Fibroblast of the aortic adventitia (primary cell): ENCODE measurements at regions not wholly inside any gene's neighbourhood (a gene's known extent, or its start where the extent isn't known, plus 50 kb on each side); places are given as distances from the start of the nearest gene placed in this dataset.
"Not testable (repeated sequence)": the region's sequence is repeated elsewhere in the genome, so short reads cannot be mapped to it uniquely, and the experiment has no call there.

Source experiments
- DNase-seq: peaks from one replicate; pipeline ENCODE4 v3.0.0-alpha.2; 2010; ENCODE audit warnings: low read depth
- H3K4me3 ChIP-seq: 2 replicates; pipeline ENCODE4 v1.5.1; 2011; ENCODE audit warnings: low read depth, mild to moderate bottlenecking, control low read depth, low read length, moderate library complexity
- TF ChIP-seq, protein P1 (sequence below): IDR thresholded peaks from 2 replicates; pipeline ENCODE4 v1.5.1; 2011; ENCODE audit warnings: mild to moderate bottlenecking, low read length, control low read depth, inconsistent platforms; ENCODE audit not compliant: insufficient read depth

GRCh38 chr12:115375186-115375991, 691.4 kb upstream of the TBX3 start:
- H3K4me3 ChIP-seq: no peak overlapping the region
- peak; percentile 74 for DNase-seq
- TF ChIP-seq, protein P1, sequence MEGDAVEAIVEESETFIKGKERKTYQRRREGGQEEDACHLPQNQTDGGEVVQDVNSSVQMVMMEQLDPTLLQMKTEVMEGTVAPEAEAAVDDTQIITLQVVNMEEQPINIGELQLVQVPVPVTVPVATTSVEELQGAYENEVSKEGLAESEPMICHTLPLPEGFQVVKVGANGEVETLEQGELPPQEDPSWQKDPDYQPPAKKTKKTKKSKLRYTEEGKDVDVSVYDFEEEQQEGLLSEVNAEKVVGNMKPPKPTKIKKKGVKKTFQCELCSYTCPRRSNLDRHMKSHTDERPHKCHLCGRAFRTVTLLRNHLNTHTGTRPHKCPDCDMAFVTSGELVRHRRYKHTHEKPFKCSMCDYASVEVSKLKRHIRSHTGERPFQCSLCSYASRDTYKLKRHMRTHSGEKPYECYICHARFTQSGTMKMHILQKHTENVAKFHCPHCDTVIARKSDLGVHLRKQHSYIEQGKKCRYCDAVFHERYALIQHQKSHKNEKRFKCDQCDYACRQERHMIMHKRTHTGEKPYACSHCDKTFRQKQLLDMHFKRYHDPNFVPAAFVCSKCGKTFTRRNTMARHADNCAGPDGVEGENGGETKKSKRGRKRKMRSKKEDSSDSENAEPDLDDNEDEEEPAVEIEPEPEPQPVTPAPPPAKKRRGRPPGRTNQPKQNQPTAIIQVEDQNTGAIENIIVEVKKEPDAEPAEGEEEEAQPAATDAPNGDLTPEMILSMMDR: no peak

DNA sequence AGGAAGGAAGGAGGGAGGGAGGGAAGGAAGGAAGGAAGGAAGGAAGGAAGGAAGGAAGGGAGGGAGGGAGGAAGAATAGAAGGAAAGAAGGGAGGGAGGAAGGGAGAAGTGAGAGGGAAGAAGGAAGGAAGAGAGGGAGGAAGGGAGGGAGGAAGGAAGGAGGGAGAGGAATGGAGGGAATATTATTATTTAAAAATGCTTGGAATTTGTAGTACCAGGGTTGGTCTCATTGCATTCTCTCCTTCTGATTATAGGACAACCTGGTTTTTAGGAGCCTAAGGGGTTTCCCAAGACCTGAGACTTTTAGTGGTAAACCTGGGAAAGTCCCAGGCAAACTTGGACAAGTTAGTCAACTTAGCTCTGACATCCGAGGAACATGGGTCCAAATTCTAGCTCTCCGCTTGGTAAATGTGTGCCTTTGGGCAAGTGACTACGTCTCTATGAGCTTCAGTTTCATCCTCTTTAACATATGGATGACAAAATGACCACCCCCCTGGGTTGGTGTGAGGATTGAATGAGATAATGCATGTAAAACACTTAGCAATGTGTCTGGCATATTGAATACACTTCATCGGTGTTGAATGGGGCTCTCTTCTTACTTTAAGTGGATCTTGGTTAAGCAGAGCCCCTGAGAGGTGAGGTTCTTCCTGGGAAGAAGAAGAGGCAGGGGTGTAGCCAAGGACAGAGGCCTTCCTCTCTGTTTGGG, 690.7 kb upstream of the TBX3 start:
- TF ChIP-seq, protein P1: no peak
- DNase-seq: no peak
- H3K4me3 ChIP-seq: no peak overlapping the region

DNA sequence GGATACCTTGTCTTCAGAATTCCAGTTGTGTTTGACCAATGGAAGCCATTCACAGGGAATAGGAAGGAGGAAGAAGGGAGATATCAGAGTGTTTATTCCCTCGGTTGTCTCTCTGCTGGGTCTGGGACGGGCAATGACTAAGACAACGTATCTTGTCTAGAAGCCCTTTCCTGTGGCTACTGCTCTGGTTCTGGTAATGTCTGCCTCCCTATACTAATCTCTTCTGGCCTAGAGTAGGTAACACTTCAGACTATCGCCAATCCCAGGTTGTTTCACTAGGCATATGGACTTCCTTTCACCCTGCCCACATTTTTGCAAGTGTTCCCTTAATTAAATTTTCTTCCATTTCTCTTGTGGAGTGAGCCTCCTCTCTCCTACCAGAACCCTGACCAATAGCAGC, 687.7 kb upstream of the TBX3 start:
- no peak overlapping the region for H3K4me3 ChIP-seq
- TF ChIP-seq, protein P1: no peak
- DNase-seq: no peak

- no peak overlapping the region for H3K4me3 ChIP-seq
- TF ChIP-seq, protein P1: no peak
- no peak for DNase-seq
Measured at GRCh38 chr12:115370650-115371049, 686.7 kb upstream of the TBX3 start.

- H3K4me3 ChIP-seq: no peak overlapping the region
- no peak for DNase-seq
- TF ChIP-seq, protein P1: no peak
Measured at GRCh38 chr12:115370207-115370606, 686.2 kb upstream of the TBX3 start.

DNA sequence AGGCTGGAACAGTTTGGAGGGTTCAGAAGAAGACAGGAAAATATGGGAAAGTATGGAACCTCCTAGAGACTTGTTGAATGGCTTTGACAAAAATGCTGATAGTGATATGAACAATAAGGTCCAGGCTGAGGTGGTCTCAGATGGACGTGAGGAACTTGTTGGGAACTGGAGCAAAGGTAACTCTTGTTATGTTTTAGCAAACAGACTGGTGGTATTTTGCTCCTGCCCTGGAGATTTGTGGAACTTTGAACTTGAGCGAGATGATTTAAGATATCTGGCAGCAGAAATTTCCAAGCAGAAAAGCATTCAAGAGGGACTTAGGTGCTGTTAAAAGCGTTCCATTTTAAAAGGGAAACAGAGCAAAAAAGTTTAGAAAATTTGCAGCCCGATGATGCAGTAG, 682.3 kb upstream of the TBX3 start:
- H3K4me3 ChIP-seq, DNase-seq: not testable (repeated sequence)

DNA sequence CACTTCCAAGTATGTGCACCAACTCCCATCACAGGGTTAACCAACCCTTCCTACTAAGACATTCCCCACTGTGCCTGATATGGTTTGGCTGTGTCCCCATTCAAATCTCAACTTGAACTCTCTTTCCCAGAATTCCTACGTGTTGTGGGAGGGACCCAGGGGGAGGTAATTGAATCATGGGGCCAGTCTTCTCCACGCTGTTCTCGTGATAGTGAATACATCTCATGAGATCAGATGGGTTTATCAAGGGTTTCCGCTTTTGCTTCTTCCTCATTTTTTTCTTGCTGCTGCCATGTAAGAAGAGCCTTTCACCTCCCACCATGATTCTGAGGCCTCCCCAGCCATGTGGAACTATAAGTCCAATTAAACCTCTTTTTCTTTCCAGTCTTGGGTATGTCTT, 681.8 kb upstream of the TBX3 start:
- not testable (repeated sequence) for DNase-seq, H3K4me3 ChIP-seq
